ENCODE measurements at regions not wholly inside any gene's neighbourhood (a gene's known extent, or its start where the extent isn't known, plus 50 kb on each side); places are given as distances from the start of the nearest gene placed in this dataset.

DNA sequence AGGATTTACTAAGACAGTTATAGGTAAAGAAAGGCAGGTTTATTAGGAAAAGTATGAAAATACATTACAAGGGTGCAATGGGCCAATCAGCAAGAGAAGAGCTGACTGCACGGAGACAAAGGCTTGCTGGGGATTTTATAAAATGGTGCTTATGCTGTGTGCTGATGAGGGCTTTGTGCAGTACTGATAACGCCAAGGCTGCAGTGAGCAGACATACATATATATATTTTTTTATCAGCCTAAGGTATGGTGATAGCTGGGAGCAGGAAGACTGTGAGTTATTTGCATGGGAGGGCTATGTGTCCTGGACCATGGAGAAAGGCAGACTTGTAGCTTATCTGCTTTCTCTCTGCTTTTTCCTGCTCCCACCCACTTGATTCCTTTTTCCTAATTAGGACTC, 208.1 kb upstream of the ACTBL2 start:
- no peak for DNase-seq

- no peak for DNase-seq
These were observed 205.0 kb upstream of the ACTBL2 start for GRCh38 chr5:57687596-57687995.

- DNase-seq = no peak
These were observed 203.1 kb upstream of the ACTBL2 start for GRCh38 chr5:57685516-57686255.

- no peak for DNase-seq
These were observed 201.7 kb upstream of the ACTBL2 start for GRCh38 chr5:57684299-57684702.

- no peak for DNase-seq
These were observed 200.5 kb upstream of the ACTBL2 start for GRCh38 chr5:57683036-57683630.

- no peak for DNase-seq
These were observed 199.3 kb upstream of the ACTBL2 start for GRCh38 chr5:57681942-57682341.

- no peak for DNase-seq
These were observed 198.1 kb upstream of the ACTBL2 start for GRCh38 chr5:57680686-57681085.

DNA sequence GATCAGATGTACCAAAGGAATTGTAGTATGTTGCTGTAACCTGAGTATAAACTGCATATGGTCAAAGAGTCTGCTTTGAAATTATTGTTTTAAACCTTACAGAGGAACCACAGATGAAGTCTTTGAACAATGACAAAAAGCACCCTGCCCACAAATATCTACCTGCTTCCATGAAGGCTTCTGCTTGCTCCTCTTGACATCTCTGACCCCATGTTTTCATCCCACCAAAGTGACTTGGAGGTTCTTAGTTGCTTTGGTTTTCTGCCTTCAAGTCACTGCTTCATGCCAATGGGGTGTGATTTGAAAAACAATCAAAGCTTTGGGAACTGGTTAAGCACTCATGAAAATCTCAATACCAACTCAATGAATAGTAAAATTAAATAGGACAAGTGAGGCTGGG, 194.6 kb upstream of the ACTBL2 start:
- no peak for DNase-seq

DNA sequence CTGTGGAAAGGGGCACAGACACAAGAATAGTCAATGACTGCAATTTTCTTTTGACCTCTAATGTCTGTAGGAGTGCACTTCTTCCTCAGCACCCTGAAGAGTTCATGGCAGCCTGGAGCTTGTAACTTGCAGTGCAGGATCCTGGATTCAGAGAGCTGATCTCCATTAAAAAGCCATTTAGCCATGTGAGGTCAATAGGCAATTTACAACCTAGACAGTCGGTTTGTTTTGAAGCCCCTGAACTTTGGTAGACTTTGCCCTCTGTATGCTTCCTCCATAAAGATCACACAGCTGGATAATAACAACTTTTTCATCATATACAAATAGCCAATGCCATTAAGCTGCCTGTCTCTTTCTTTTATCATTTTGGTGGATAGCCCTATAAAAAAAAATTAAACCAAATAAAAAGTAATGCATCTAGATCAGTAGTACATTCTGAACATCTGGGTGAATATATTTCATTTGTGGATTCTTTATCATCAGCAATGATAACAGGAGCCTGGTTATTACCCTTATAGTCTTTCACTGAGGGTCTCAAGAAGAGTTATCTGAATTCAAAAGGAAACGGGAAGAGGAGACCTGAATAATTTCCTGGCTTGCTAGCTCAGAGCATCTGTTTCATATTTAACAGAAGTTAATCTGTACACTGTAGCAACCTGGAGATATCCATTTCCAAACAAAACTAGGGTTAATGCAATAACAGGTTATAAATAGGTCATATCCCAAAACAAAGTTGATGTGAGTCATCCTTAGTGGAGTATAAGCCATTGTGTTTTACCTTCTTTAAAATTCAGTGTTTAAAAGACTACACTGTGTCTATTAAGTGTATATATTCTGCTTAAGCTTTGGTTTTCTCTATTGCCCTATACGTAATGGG, 193.8 kb upstream of the ACTBL2 start:
- DNase-seq = no peak

DNA sequence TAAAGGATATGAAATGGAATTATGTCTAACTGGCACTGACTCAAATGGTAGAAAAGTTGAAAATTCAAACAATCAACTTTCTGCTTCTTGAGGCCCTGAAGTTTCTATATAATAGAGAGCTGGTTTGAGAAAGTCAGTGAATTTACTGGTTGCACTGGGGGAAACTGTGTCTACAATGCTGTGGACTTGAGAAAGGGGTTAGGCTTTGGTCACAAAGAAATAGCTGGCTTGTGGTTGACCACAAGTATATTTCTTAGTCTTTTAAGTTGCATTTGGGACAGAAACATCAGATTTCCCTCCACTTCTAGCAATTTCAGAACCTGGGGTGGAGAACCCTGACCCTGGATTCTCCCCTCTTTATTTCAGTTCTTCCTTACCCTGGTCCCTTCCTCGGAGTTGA, 192.6 kb upstream of the ACTBL2 start:
- no peak for DNase-seq

GRCh38 chr5:57671371-57671770, 188.8 kb upstream of the ACTBL2 start:
- no peak for DNase-seq

GRCh38 chr5:57666582-57666981, 184.0 kb upstream of the ACTBL2 start:
- no peak for DNase-seq

DNA sequence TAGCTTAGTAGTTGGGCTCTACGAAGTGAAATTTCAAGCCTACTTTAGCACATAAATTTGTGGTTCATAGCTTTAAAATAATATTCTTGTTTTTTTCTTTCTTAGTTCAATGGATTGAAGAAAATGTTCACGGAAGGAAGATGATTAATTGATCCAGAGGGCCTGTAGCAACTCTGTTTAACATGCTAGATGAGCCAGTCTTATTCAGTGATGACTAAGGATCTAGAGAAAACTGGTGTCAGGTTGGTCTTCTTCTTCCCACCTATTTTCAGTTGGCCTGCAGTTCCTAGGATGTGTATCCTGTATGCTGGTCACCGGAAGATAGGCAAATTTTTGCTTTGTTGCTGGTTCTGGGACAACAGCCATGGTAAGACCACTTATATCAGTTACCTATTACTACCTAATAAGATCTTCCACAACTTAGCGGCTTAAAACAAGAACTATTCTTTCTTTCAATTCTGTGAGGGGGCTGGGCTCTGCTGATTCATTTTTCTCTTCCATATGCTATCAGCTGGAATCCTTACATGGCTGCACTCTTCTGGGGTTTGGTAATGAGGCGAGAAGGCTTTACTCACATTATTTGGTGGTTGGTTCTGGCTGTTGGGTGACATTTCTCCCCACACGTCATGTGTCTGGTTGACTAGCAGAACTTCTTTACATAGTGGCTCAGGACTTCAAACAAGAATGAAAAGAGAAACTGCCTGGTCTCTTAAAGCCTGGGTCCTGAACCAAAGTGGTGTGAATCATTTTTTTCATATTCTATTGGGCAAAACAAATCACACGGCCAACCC, 182.7 kb upstream of the ACTBL2 start:
- DNase-seq = no peak

DNA sequence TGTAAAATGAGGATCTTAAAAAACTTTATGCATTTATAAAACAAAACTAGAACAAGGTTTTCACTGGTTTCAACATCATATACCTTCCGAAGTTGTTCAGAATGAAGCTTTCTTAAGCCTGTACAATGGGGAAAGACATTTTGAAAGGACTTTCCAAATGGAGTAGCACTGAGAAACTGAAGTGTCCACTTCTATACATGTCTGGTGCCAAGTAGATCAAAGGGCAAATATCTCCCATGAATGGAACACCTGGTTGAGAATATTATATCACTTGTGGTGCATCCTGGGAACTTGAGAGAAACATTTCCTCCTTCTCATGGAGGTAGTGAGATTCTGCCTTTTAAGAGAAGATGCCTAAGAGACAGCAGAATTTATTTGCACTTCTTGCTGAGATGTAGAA, 182.1 kb upstream of the ACTBL2 start:
- no peak for DNase-seq

DNA sequence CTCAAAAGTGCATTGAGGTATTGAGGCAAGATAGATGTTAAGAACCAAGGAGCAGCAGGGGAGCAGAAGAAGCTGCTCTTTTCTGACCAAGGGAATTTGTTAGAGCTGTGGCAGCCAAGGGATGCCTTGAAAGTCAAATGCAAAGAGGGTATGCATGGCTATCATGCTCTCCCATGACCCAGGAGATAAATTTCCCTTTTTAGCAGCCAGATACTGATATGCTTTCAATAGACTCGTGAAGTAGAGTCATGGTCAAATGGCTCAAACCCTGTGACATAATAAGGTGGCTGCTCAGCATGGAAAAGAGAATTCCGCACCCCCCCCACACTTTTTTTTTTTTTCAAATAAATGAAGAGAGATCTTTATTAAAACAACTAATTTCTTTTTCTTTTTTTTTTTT, 180.9 kb upstream of the ACTBL2 start:
- no peak for DNase-seq

- no peak for DNase-seq
These were observed 180.4 kb upstream of the ACTBL2 start for GRCh38 chr5:57662991-57663390.

- no peak for DNase-seq
These were observed 177.3 kb upstream of the ACTBL2 start for GRCh38 chr5:57659886-57660285.

- DNase-seq = no peak
These were observed 175.4 kb upstream of the ACTBL2 start for GRCh38 chr5:57658018-57658417.

- no peak for DNase-seq
These were observed 172.6 kb upstream of the ACTBL2 start for GRCh38 chr5:57655228-57655627.

GRCh38 chr5:57653636-57654290, 171.2 kb upstream of the ACTBL2 start:
- DNase-seq = no peak

- no peak for DNase-seq
These were observed 168.5 kb upstream of the ACTBL2 start for GRCh38 chr5:57651127-57651526.

GRCh38 chr5:57650360-57651069, 167.9 kb upstream of the ACTBL2 start:
- DNase-seq = no peak

Data from NCI-H187 treated with DMSO at 0.1 percent for 48 hours (cell line).